K562 (cell line): ENCODE measurements at regions not wholly inside any gene's neighbourhood (a gene's known extent, or its start where the extent isn't known, plus 50 kb on each side); places are given as distances from the start of the nearest gene placed in this dataset.

Experiments used
- ATAC-seq: fragments of 200-7000 bp; cut with Tn5 transposase; 3 replicates; pipeline ENCODE4 v1.9.1; 2020; ENCODE audit warnings: moderate library complexity
- BruUV-seq: library from RNA; stranded (reverse); fragments of 400-500 nt; replicated peaks from 2 replicates; lab custom pipeline; 2021; lab: Mats Ljungman, UMichigan
- CTCF ChIA-PET: fragments of 300-600 bp; formaldehyde crosslinking; extraction: SDS; loops from one replicate; lab custom pipeline; 2021; ENCODE audit warnings: low intra/inter-chr PET ratio; lab: Yijun Ruan, JAX
- POLR2A ChIA-PET: fragments of 300-600, 350-650 bp; sonication (Branson Sonifier 250); formaldehyde crosslinking; extraction: SDS; loops from one replicate; lab custom pipeline; 2021; ENCODE audit warnings: antibody characterized with exemption, inconsistent platforms; lab: Yijun Ruan, JAX
- DNase-seq, 4 experiments: peaks; one replicate each; pipeline versions ENCODE4 v3.0.0 to v3.0.0-alpha.2; 2011 to 2018; ENCODE audit warnings: low spot score in 3 of 4, mixed read lengths in 3 of 4; ENCODE audit errors: extremely low read depth in 1 of 4
- FAIRE-seq: peaks from 2 replicates; lab custom pipeline; 2011; peaks lifted over from hg19 to GRCh38; lab: Jason Lieb, UNC
- H2AFZ ChIP-seq: 2 replicates; pipeline ENCODE4 v1.6.0; 2011; ENCODE audit warnings: low read depth, low read length, control low read depth, inconsistent platforms
- H3K27ac ChIP-seq: fragments of 200-600 bp; 3 replicates; pipeline ENCODE4 v1.8.0; 2011; ENCODE audit warnings: low read depth, mild to moderate bottlenecking, control low read depth, inconsistent platforms, low read length, moderate library complexity, mixed read lengths; ENCODE audit errors: extremely low read depth
- H3K27me3 ChIP-seq, 2 experiments: fragments of 300-600 bp in 1 of 2; 2 replicates in 1 of 2; 3 replicates in 1 of 2; pipeline versions ENCODE4 v1.6.0 to v1.8.0; 2011; ENCODE audit warnings: inconsistent platforms in 2 of 2, low read length in 2 of 2, mild to moderate bottlenecking in 1 of 2, mixed read lengths in 1 of 2, moderate library complexity in 1 of 2; ENCODE audit not compliant: control insufficient read depth in 2 of 2, insufficient read depth in 2 of 2
- H3K36me3 ChIP-seq: fragments of 300-600 bp; 3 replicates; pipeline ENCODE4 v1.8.0; 2011; ENCODE audit warnings: mild to moderate bottlenecking, low read length, inconsistent platforms; ENCODE audit not compliant: control insufficient read depth, insufficient read depth
- H3K4me1 ChIP-seq, 2 experiments: fragments of 200-600 bp in 1 of 2; replicated peaks in 1 of 2; 2 replicates in 1 of 2; 3 replicates in 1 of 2; pipeline versions ENCODE4 v1.5.1 to v1.8.0; 2011; ENCODE audit warnings: inconsistent platforms in 2 of 2, low read length in 2 of 2, mild to moderate bottlenecking in 1 of 2, mixed read lengths in 1 of 2, moderate library complexity in 1 of 2; ENCODE audit not compliant: control insufficient read depth in 2 of 2, insufficient read depth in 2 of 2
- H3K4me2 ChIP-seq: 2 replicates; pipeline ENCODE4 v1.6.1; 2011; ENCODE audit warnings: low read length, control low read depth, inconsistent platforms, mixed read lengths; ENCODE audit not compliant: insufficient read depth
- H3K4me3 ChIP-seq: fragments of 200-600 bp; sonication (generic), shearing (Covaris generic); 2 replicates; pipeline ENCODE4 v1.5.1; 2016; ENCODE audit warnings: control low read depth, inconsistent platforms
- H3K79me2 ChIP-seq: fragments of 200-600 bp; 3 replicates; pipeline ENCODE4 v1.8.0; 2011; ENCODE audit warnings: low read length, inconsistent platforms; ENCODE audit not compliant: control insufficient read depth, insufficient read depth
- H3K9ac ChIP-seq, 2 experiments: 2 replicates each; pipeline versions ENCODE4 v1.6.0 to v1.6.1; 2011; ENCODE audit warnings: low read depth in 2 of 2, low read length in 2 of 2, control low read depth in 1 of 2, inconsistent platforms in 1 of 2, mild to moderate bottlenecking in 1 of 2, mixed read lengths in 1 of 2; ENCODE audit not compliant: insufficient read depth in 1 of 2
- H3K9me1 ChIP-seq: one replicate; pipeline ENCODE4 v1.6.0; 2011; ENCODE audit warnings: inconsistent platforms, mild to moderate bottlenecking, low read length, moderate library complexity; ENCODE audit not compliant: control insufficient read depth, insufficient read depth
- H3K9me3 ChIP-seq: replicated peaks from 2 replicates; pipeline ENCODE4 v1.5.1; 2011; ENCODE audit warnings: low read depth, low read length, inconsistent platforms; ENCODE audit not compliant: control insufficient read depth, insufficient read depth
- H4K20me1 ChIP-seq: replicated peaks from 2 replicates; pipeline ENCODE4 v1.6.1; 2011; ENCODE audit warnings: low read length, inconsistent platforms, mixed read lengths; ENCODE audit not compliant: control insufficient read depth, insufficient read depth
- HLTF ChIP-seq: fragments of 450-650 bp; IDR thresholded peaks from 2 replicates; pipeline ENCODE4 v1.6.1; 2016
- HSF4 ChIP-seq: fragments of 250-450 bp; sonication (Bioruptor Pico); IDR thresholded peaks from 2 replicates; pipeline ENCODE4 v2.1.2; 2022; ENCODE audit warnings: mild to moderate bottlenecking, moderate library complexity, borderline replicate concordance
- JUNB ChIP-seq: fragments of 450-650 bp; formaldehyde crosslinking; conservative IDR thresholded peaks from 2 replicates; pipeline ENCODE4 v1.4.0; 2020; ENCODE audit warnings: mild to moderate bottlenecking
- NELFE ChIP-seq: IDR thresholded peaks from 2 replicates; pipeline ENCODE4 v1.6.1; 2011; ENCODE audit warnings: mild to moderate bottlenecking; ENCODE audit not compliant: insufficient read depth, insufficient read length
- NFE2L1 ChIP-seq: fragments of 450-650 bp; IDR thresholded peaks from 2 replicates; pipeline ENCODE4 v1.6.1; 2016; ENCODE audit warnings: missing genetic modification characterization, low read depth, mild to moderate bottlenecking, missing compliant biosample characterization, moderate library complexity, borderline replicate concordance
- POLR2B ChIP-seq: fragments of 450-650 bp; IDR thresholded peaks from 2 replicates; pipeline ENCODE4 v1.6.1; 2018; ENCODE audit warnings: low read depth; ENCODE audit not compliant: partially characterized antibody
- RBFOX2 ChIP-seq: fragments of 200-400 bp; formaldehyde crosslinking; IDR thresholded peaks from 2 replicates; pipeline ENCODE4 v1.6.1; 2017; ENCODE audit warnings: low read depth, mild to moderate bottlenecking, low read length, moderate library complexity
- SMAD4 ChIP-seq: fragments of 250-450 bp; sonication (Bioruptor Pico); conservative IDR thresholded peaks from 2 replicates; pipeline ENCODE4 v1.8.0; 2021; ENCODE audit warnings: inconsistent platforms, mild to moderate bottlenecking, moderate library complexity
- ZC3H4 ChIP-seq: sonication (generic); formaldehyde crosslinking; IDR thresholded peaks from 2 replicates; pipeline ENCODE4 v1.9.0; 2021; ENCODE audit warnings: missing genetic modification reagents, borderline replicate concordance
- ZNF174 ChIP-seq: fragments of 250-450 bp; sonication (Bioruptor Pico); IDR thresholded peaks from 2 replicates; pipeline ENCODE4 v1.4.0; 2020; ENCODE audit warnings: mild to moderate bottlenecking
- ZNF764 ChIP-seq: fragments of 250-450 bp; sonication (Bioruptor Pico); IDR thresholded peaks from 2 replicates; pipeline ENCODE4 v1.4.0; 2020; ENCODE audit warnings: low read depth, mild to moderate bottlenecking, moderate library complexity
- ZNF77 ChIP-seq: fragments of 250-450 bp; sonication (Bioruptor Pico); IDR thresholded peaks from 2 replicates; pipeline ENCODE4 v1.5.0; 2020
- ZSCAN32 ChIP-seq: fragments of 450-650 bp; formaldehyde crosslinking; IDR thresholded peaks from 2 replicates; pipeline ENCODE4 v1.4.0; 2020; ENCODE audit warnings: mild to moderate bottlenecking, moderate library complexity
- WGBS: fragments of 100-300 bp; shearing (Covaris generic); methylation state at CpG from one replicate; pipeline ENCODE4 v1.1.6; 2016; ENCODE audit warnings: low coverage, mixed read lengths; ENCODE audit not compliant: insufficient coverage; ENCODE audit errors: missing lambda C conversion rate; 5-methylcytosine and 5-hydroxymethylcytosine counted together
- in situ Hi-C: fragments of 300-500 bp; cut with MboI; formaldehyde crosslinking; loops from 4 replicates; pipeline ENCODE4 v1.15.0; 2018; ENCODE audit warnings: inconsistent platforms, mixed read lengths
- intact Hi-C: fragments of 100-400 bp; cut with micrococcal nuclease; formaldehyde crosslinking; loops from 2 replicates; pipeline ENCODE4 v1.14.2; 2022

- TF ChIP-seq HLTF (no peak), ZNF764 (CRISPR knock-in tag) (no peak), ZSCAN32 (no peak)
Observed at GRCh38 chr2:146847846-146848245, 997.0 kb upstream of the ACVR2A start (continued).

DNA sequence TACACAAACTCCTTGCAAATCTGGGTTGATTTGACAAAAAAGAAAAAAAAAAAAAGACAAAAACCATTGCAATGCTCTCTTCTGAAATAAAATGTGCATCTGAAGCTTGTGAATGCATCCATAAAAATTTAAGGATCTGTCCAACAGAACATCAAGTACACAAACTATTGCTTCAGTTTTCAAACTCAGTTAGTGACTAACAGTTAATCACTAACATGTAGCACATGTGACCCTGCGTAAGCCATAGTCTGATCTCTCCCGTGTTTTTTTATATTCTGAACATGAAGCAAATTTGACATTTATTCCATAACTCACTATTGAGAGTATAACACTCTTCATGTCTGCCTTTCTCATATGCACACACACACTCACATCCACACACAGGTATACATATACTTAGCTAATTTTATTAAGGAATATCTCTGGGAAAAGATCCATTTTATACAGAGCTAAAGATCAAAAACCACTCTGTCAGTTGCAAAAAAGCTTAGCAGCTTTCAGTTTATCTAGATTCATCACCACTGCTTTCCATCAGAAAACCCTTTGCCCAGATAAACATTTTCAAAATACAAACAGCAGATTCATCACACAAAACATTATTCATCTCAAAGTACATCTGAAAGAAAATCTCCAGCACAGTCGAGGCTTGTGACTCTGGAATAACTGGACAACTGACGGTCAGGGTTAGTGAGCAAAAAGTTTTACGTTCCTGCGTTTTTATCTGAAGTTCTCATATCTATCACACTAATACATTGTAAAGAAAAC, 1000.4 kb upstream of the ACVR2A start:
- intact Hi-C loops: no loop called here
- ChIA-PET CTCF (no interaction called here), POLR2A (no interaction called here)
- H3K9me1 ChIP-seq: no peaks in the 10 kb centered on the region
- H3K27me3 ChIP-seq: no peaks in the 10 kb centered on the region
- H3K36me3 ChIP-seq: no peaks in the 10 kb centered on the region
- H3K9ac ChIP-seq: no peak overlapping the region
- H3K79me2 ChIP-seq: no peaks in the 10 kb centered on the region
- H3K9me3 ChIP-seq: no peaks in the 10 kb centered on the region
- ATAC-seq (no peak), DNase-seq (no peak), FAIRE-seq (no peak)
- under 1% methylated on average over 6 of the region's 6 CpGs for WGBS
- no peak overlapping the region for H3K4me3 ChIP-seq
- in situ Hi-C loops: no loop called here
- no peak for TF ChIP-seq ZC3H4 (CRISPR knock-in tag)
- no peak for TF ChIP-seq POLR2B
- TF ChIP-seq HSF4: no peak
- no peak for TF ChIP-seq NFE2L1 (tag)
- no peak for TF ChIP-seq JUNB (CRISPR knock-in tag)
- TF ChIP-seq ZNF77 (CRISPR knock-in tag): no peak
- TF ChIP-seq SMAD4 (CRISPR knock-in tag): no peak
- no peak for TF ChIP-seq NELFE
- no peak for TF ChIP-seq ZNF174 (CRISPR knock-in tag)
- TF ChIP-seq RBFOX2: no peak
- H3K27ac ChIP-seq: no peak overlapping the region
- H2AFZ ChIP-seq: no peak overlapping the region
- no peaks in the 10 kb centered on the region for H4K20me1 ChIP-seq
- no TSS peak for BruUV-seq
- H3K4me2 ChIP-seq: no peak overlapping the region
- no peaks in the 10 kb centered on the region for H3K4me1 ChIP-seq
